ENCODE measurements at regions not wholly inside any gene's neighbourhood (a gene's known extent, or its start where the extent isn't known, plus 50 kb on each side); places are given as distances from the start of the nearest gene placed in this dataset.

DNA sequence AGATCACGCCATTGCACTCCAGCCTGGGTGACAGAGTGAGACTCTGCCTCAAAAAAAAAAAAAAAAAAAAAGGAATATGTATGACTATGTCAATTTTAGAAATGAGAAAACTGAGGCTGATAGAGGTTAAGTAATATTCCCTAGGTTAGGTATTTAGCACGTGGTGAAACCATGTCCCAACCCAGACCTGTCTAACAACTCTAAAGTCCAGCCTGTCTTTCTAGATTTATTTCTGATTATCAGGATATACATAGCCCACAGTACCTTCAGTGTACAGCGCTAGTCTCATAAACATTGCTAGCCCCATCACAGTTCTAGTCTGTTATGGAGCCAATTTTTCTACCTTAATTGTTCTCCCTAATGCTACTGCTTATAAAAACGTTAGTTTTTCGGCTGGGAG lies 88.4 kb upstream of the RAP2B start:
- no peak for DNase-seq (ENCODE audit: low read depth)

DNA sequence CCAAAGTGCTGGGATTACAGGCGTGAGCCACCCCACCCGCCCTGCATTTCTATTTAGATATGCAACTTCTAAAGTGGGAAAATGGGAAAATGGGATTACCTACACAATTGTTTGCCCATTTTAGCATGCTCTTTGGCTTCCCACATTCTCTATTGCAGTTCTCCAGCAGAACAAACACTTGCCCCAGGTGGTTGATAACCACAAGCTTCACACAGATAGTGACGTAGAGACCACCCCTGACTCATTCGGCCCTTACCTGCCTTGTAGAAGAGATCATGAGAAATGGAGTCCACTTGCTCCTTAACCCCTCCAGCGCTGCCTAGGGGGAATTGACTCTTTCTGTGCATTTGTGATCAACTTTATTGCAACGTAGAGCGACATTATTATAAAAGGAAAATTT lies 83.2 kb upstream of the RAP2B start:
- no peak for DNase-seq (ENCODE audit: low read depth)

DNA sequence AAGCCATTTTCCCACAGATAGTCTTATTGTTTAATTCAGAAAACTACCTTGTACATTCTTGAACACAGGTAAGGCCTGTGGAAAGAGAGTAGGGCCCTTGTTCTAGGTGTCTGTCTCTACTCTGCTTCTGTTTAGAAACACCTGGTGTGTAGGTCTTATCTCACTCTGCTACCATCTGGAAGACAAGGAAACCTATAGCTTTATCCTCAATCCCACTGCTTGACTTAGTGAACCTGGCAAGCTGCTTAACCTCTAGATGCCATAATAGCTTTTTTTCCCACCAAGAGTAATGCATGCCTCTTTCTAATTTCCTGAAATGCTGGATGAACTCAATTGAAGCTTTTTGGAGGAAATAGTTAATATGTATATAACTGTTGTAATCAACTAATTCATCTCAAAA lies 82.6 kb upstream of the RAP2B start:
- no peak for DNase-seq (ENCODE audit: low read depth)

DNA sequence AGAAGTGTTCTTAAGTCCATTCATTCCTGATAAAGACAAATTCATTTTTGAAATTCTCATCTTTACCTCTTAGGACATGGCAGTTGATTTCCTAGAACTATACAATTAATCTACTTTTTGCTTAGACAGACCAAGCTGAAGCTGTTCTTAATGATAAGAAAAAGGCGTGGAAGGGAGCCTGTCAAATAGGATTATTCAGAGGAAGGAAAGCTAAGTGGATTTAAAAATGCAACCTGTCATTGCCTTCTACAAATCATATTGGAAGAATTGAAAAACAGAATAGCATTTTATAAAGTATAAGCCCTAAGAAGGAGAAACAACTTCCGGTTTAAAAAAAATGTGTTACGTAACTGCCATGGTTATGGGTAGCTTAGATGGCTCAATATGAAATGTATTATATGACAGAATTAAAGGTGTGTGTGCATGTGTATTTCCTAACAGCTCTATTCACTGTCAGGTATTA lies 81.2 kb upstream of the RAP2B start:
- no peak for DNase-seq (ENCODE audit: low read depth)

DNA sequence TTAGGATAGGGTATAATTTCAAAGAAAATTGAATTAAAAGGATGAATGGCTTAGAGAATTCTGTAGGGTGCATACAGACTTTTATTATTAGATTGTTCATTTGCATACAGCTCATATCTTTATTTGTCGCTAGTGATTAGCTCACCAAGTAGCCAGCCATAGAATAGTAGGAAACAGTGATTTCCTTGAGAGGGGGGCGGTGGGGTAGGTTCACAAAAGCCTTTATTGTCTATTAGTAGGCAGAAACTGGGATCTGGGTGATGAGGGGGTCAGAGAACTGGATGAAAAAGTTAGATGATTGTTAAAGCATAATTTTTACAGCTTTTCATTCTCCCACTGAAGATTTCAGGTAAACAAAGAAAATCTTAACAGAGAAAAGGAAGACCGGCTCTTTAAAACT lies 77.6 kb upstream of the RAP2B start:
- DNase-seq (ENCODE audit: low read depth), result no peak

DNA sequence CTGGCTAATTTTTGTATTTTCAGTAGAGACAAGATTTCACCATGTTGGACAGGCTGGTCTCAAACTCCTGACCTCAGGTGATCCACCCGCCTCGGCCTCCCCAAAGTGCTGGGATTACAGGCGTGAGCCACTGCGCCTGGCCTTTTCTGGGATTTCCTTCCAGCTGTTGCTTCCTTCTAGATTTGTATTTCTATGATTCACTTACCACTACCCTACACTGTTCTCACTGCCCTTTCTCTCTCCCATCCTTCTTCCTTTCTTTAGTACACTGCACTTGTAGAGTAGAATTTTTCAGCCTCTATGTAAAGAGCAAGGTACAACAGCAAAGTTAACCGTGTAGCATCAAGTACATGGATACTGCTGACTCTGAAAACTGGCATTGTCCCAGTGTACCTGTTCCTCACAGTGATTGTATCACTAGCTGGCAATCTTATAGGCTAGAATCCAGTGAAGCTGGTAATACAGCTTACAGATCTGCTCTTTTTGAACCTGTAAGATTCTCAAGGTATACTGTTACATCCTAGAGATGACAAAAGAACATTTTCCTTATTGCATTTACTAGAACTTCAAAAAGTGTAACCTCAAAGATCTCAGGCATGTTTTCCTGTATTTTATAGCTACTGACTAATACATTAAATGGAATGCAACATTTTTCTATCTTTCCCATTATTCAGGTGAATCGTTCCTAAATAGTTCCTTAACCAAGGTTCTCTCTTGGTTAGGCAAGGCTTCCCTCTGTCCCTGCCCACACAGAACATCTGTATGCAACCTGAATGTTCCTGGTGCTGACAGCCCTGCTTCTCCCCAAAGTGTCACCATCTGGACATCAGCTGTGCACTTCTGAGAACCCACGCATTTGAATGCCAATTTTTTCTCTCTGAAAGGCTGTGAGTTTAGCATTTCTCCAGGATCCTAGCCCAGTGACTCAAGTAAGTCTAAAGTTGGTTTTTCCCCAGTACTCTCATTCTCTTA lies 74.1 kb upstream of the RAP2B start:
- DNase-seq (ENCODE audit: low read depth), result peak; percentile 44

DNA sequence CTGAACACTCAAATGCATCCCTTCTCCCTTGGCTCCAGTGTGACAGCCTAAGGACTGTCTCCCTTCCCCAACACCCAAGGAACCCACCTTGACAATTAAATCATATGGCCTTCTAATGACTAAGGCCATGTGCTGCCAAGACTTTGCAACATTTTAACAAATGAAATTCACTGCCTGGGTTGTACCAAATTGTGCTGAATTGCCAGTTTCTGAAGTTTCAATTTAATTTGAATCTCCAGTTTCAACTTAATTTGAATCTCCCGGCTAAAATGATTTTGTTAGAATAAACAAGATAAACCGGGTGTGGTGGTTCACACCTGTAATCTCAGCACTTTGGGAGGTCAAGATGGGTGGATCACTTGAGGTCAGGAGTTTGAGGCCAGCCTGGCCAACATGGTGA lies 72.4 kb upstream of the RAP2B start:
- DNase-seq (ENCODE audit: low read depth), result no peak

DNA sequence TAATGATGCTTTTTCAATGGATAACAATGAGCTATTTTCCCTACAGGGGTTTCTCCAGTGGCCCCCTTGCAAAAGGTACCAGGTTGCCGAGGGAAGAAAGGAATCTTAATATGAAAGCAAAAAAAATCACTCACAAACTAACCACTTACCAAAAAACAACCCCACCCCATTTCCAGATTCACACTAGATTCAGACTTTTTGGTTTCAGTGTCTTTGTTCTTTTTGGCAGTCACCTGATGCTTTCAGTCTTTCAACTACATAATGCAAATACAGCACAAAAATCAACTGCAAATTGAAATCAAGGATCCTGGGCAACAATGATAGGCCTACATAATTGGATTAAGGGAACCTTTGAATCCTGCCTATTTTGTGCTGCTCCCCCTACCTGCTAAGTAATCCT lies 71.1 kb upstream of the RAP2B start:
- DNase-seq (ENCODE audit: low read depth), result no peak

DNA sequence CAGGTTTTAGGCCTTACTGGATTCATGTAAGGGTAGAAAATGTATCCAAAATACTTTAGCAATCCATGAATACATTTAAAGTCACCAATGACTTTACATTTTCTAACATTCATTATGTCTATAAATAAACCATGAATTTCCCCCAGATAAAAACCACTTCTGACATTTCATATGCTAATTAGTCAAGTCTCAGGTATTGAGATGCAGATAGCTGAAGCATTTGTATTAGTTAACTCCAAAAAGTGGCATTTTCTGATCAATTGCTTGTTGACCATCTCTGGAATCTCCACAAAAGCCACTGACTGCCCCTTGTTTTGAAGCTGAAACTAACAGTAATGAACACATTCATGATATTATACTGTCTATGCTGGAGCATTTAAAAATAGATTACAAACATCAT lies 68.4 kb upstream of the RAP2B start:
- DNase-seq (ENCODE audit: low read depth), result no peak

DNA sequence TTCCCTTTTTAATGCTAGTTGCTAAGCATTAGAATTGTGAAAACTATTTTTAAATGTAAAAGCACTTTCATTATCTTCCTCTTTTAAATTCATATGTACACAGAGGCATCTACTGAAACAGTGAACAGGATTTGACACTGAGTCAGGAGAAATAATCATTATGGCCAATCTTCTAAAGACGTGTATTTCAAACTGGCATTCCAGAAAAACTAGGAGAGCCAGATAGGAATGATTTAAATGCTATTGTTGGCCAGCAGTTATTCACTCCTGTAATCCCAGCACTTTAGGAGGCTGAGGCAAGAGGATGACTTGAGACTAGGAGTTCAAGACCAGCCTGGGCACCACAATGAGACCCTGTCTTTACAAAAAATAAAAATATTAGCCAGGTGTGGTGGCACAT lies 67.6 kb upstream of the RAP2B start:
- no peak for DNase-seq (ENCODE audit: low read depth)

DNA sequence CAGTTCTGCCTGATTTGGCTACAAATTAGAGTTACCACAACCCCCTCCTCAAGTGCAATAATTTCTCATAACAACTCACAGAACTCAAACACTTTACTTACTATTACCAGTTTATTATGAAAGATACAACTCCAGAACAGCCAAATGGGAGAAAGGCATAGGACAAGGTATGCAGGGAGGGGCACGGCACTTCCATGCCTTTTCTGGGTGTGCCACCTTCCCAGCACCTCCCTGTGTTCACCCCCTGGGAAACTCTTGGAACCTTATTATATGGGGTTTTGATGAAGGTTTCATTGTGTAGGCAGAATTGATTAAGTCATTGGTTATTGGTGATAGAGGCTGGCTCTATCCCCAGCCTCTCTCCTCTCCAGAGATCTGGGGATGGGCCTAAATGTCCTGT lies 66.6 kb upstream of the RAP2B start:
- DNase-seq (ENCODE audit: low read depth), result no peak

DNA sequence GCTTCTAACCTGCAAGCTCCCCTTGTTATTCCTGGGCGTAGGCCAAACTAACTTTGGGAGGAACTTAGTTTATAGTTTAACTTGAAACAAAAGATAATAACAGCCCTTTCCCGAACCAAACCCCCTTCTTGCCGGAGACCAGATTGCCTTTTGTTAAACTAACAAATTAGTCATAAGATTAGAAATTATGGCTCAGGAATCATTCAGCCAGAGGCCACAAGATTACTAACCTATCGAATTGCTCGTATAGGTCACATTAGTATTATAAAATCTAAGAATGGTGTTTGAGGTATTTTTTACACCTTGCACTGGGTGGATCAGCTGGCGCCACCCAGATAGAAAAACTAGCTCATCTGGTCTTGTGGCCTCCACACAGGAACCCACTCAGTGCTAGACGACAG lies 65.3 kb upstream of the RAP2B start:
- DNase-seq (ENCODE audit: low read depth), result no peak

DNA sequence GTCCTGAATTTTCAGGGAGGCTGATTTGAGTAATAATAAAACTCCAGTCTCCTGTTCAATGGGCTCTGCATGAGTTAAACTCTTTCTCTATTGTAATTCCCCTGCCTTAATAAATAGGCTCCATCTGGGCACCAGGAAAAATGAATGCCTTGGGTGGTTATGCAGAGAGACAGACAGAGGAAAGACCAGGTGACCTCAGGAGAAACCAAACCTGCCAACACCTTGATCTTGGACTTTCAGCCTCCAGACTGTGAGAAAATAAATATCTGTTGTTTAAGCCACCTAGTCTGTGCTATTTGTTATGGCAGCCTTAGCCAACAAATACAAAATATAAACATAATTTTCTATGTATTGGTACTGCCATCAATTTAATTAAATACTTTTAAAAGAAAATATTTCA lies 64.8 kb upstream of the RAP2B start:
- DNase-seq (ENCODE audit: low read depth), result no peak

DNA sequence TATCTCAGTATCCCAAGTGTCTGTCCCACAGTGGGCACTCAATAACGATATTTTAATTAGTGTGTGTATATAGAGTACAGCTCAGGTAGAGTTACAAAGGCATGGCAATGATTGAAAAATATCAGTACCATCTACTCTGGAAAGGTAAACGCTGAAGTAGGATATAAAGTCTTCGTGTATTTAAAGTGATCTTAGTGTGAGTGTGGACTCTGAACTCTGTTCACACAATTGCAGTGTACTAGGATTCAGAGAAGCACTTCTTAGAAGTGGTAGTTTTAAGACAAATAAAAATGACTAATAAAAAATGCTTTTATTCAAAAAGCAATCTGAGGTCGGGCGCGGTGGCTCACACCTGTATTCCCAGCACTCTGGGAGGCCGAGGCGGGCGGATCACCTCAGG lies 62.9 kb upstream of the RAP2B start:
- DNase-seq (ENCODE audit: low read depth), result no peak

DNA sequence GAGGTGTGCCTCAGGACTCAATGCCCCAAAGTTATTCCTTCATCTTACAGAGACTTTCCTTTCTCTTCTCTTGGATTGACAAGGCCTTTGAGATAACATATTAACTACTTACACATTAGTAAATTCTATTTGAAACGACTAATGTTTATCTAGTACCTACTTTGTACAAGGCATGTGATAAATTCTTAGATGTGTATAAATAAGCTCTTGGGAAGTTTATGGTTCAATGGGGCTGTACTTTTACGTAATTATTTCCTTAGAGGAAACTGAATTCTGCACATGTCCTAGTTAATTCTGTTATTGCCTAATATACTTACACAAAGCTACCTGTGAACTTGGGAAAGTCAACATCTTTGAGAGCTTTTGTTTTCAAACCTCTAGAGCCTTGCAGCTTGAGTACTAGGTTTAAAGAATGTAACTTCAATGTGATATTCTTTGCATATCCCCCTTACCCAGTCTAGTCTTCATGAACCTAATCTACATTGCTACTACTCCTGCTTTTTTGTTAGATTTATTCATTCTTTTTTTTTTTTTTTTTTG lies 58.5 kb upstream of the RAP2B start:
- no peak for DNase-seq (ENCODE audit: low read depth)

DNA sequence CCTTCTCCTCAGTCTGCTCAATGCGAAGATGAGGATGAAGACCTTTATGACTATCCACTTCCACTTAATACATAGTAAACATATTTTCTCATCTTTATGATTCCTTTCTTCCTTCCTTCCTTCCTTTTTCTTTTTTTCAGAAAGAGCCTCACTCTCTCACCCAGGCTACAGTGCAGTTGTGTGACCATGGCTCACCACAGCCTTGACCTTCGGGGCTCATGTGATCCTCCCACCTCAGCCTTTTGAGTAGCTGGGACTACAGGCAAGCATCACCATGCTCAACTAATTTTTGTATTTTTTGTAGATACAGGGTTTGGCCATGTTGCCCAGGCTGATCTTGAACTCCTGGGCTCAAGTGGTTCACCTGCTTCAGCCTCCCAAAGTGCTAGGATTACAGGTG lies 52.0 kb upstream of the RAP2B start:
- DNase-seq (ENCODE audit: low read depth), result no peak

DNA sequence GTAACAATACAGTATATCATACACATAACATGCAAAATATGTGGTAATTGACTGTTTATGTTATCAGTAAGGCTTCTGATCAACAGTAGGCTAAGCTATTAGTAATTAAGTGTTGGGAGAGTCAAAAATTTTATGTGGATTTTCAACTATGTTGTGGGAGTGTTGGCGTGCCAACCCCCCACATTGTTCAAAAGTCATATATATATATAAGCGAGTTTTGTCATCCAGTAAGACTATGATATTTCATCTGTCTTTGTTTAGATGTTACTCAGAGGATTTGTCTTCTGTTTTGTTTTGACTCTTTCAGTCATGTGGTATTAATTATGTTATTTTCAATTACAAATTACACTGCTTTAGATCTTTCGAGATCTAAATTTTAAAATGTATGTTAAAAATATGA lies 51.0 kb upstream of the RAP2B start:
- DNase-seq (ENCODE audit: low read depth), result no peak
